HCT116 (cell line): ENCODE measurements at regions not wholly inside any gene's neighbourhood (a gene's known extent, or its start where the extent isn't known, plus 50 kb on each side); places are given as distances from the start of the nearest gene placed in this dataset.

Source experiments
- ATAC-seq: fragments of 200-7000 bp; cut with Tn5 transposase; 2 replicates; pipeline ENCODE4 v1.9.1; 2020; ENCODE audit warnings: mild to moderate bottlenecking, moderate library complexity
- BruUV-seq: library from RNA; stranded (reverse); fragments of 400-500 nt; replicated peaks from 2 replicates; lab custom pipeline; 2021; lab: Mats Ljungman, UMichigan
- CTCF ChIA-PET: fragments of 300-600 bp; sonication (Branson Sonifier 250); formaldehyde crosslinking; loops from one replicate; lab custom pipeline; 2021; ENCODE audit warnings: antibody characterized with exemption; lab: Charles Lee
- POLR2A ChIA-PET: fragments of 300-600, 350-600 bp; sonication (Branson Sonifier 250); formaldehyde crosslinking; loops from one replicate; lab custom pipeline; 2021; ENCODE audit warnings: antibody characterized with exemption; lab: Charles Lee
- RAD21 ChIA-PET, 2 experiments: fragments of 300-600 bp; sonication (Branson Sonifier 250); formaldehyde crosslinking; loops; one replicate each; lab custom pipeline; 2023; ENCODE audit warnings: low total read pairs in 2 of 2; ENCODE audit not compliant: uncharacterized antibody in 2 of 2, unreplicated experiment in 2 of 2, low non-redundant PET in 1 of 2; lab: Charles Lee
- DNase-seq: peaks from one replicate; pipeline ENCODE4 v3.0.0-alpha.2; 2010; ENCODE audit warnings: low read depth, low spot score
- H2AFZ ChIP-seq: fragments of 200-600 bp; shearing (Covaris generic), sonication (generic); 2 replicates; pipeline ENCODE4 v1.6.1; 2017; ENCODE audit warnings: low read depth, mixed run types, mixed read lengths, antibody characterized with exemption, low read length; ENCODE audit not compliant: poor library complexity, severe bottlenecking
- H3K27ac ChIP-seq: 2 replicates; pipeline ENCODE4 v1.5.1; 2012; ENCODE audit warnings: low read depth, low read length
- H3K27me3 ChIP-seq: fragments of 200-600 bp; sonication (generic); 2 replicates; pipeline ENCODE4 v1.6.1; 2016; ENCODE audit warnings: mixed run types, low read length, mixed read lengths; ENCODE audit not compliant: insufficient read depth
- H3K36me3 ChIP-seq, 2 experiments: fragments of 200-500 bp in 1 of 2; fragments of 200-600 bp in 1 of 2; sonication (Bioruptor generic) in 1 of 2; sonication (generic) in 1 of 2; 2 replicates each; pipeline versions ENCODE4 v1.5.1 to v1.6.1; 2014 to 2016; ENCODE audit warnings: low read length in 2 of 2, inconsistent platforms in 1 of 2, mixed read lengths in 1 of 2, mixed run types in 1 of 2; ENCODE audit not compliant: insufficient read depth in 2 of 2, control insufficient read depth in 1 of 2
- H3K4me1 ChIP-seq, 2 experiments: fragments of 200-600 bp in 1 of 2; sonication (generic) in 1 of 2; 2 replicates each; pipeline versions ENCODE4 v1.5.1 to v1.6.1; 2012 to 2017; ENCODE audit warnings: low read length in 2 of 2, inconsistent platforms in 1 of 2, mild to moderate bottlenecking in 1 of 2, mixed read lengths in 1 of 2, mixed run types in 1 of 2, moderate library complexity in 1 of 2; ENCODE audit not compliant: insufficient read depth in 2 of 2, control insufficient read depth in 1 of 2
- H3K4me2 ChIP-seq: fragments of 200-600 bp; sonication (generic); 2 replicates; pipeline ENCODE4 v1.6.1; 2017; ENCODE audit warnings: mixed run types, low read length, mixed read lengths
- H3K4me3 ChIP-seq, 2 experiments: fragments of 200-600 bp in 1 of 2; sonication (generic) in 1 of 2; replicated peaks in 1 of 2; 2 replicates each; pipeline ENCODE4 v1.5.1; 2011 to 2016; ENCODE audit warnings: low read length in 2 of 2, control low read depth in 1 of 2, low read depth in 1 of 2, mild to moderate bottlenecking in 1 of 2, mixed read lengths in 1 of 2, mixed run types in 1 of 2
- H3K79me2 ChIP-seq: fragments of 200-600 bp; sonication (generic); 2 replicates; pipeline ENCODE4 v1.6.1; 2017; ENCODE audit warnings: mild to moderate bottlenecking, mixed run types, low read length, moderate library complexity, mixed read lengths; ENCODE audit not compliant: insufficient read depth
- H3K9ac ChIP-seq: fragments of 200-600 bp; sonication (generic); 2 replicates; pipeline ENCODE4 v1.6.1; 2016; ENCODE audit warnings: low read length, mixed read lengths
- H3K9me2 ChIP-seq: fragments of 200-600 bp; sonication (generic), shearing (Covaris generic); 2 replicates; pipeline ENCODE4 v1.6.1; 2017; ENCODE audit warnings: mixed run types, mild to moderate bottlenecking, moderate library complexity; ENCODE audit not compliant: insufficient read depth
- H3K9me3 ChIP-seq, 2 experiments: fragments of 200-500 bp in 1 of 2; fragments of 200-600 bp in 1 of 2; sonication (Bioruptor generic) in 1 of 2; sonication (generic) in 1 of 2; 2 replicates each; pipeline ENCODE4 v1.6.1; 2014 to 2017; ENCODE audit warnings: low read length in 2 of 2, mixed read lengths in 2 of 2, inconsistent platforms in 1 of 2, low read depth in 1 of 2, mild to moderate bottlenecking in 1 of 2, mixed run types in 1 of 2, moderate library complexity in 1 of 2; ENCODE audit not compliant: control insufficient read depth in 1 of 2, insufficient read depth in 1 of 2
- H4K20me1 ChIP-seq: fragments of 200-600 bp; sonication (generic), shearing (Covaris generic); 2 replicates; pipeline ENCODE4 v1.6.1; 2017; ENCODE audit warnings: mixed run types, mild to moderate bottlenecking, moderate library complexity; ENCODE audit not compliant: insufficient read depth
- CBX3 ChIP-seq: IDR thresholded peaks from 2 replicates; pipeline ENCODE4 v1.6.1; 2012; ENCODE audit warnings: low read depth
- CEBPB ChIP-seq: IDR thresholded peaks from 2 replicates; pipeline ENCODE4 v1.6.1; 2012; ENCODE audit warnings: low read depth
- EGR1 ChIP-seq: IDR thresholded peaks from 2 replicates; pipeline ENCODE4 v1.6.1; 2012; ENCODE audit warnings: low read depth
- EZH2 ChIP-seq: fragments of 200-600 bp; sonication (generic); IDR thresholded peaks from 2 replicates; pipeline ENCODE4 v1.6.1; 2017; ENCODE audit warnings: antibody characterized with exemption, mixed run types
- EZH2phosphoT487 ChIP-seq: fragments of 200-600 bp; IDR thresholded peaks from 2 replicates; pipeline ENCODE4 v1.6.1; 2018; ENCODE audit warnings: antibody characterized with exemption, borderline replicate concordance
- JUND ChIP-seq: IDR thresholded peaks from 2 replicates; pipeline ENCODE4 v1.6.1; 2012
- POLR2A ChIP-seq: IDR thresholded peaks from 2 replicates; pipeline ENCODE4 v1.7.0; 2011; ENCODE audit warnings: borderline replicate concordance; ENCODE audit not compliant: insufficient read depth, insufficient read length; ENCODE audit errors: extremely low read depth
- REST ChIP-seq: IDR thresholded peaks from 2 replicates; pipeline ENCODE4 v1.6.1; 2012; ENCODE audit warnings: low read depth
- SP1 ChIP-seq: IDR thresholded peaks from 2 replicates; pipeline ENCODE4 v1.6.1; 2012; ENCODE audit warnings: low read depth
- SRF ChIP-seq: IDR thresholded peaks from 2 replicates; pipeline ENCODE4 v1.6.1; 2012; ENCODE audit warnings: low read depth
- YY1 ChIP-seq: IDR thresholded peaks from 2 replicates; pipeline ENCODE4 v1.6.1; 2011; ENCODE audit warnings: low read length, low read depth, moderate library complexity, mild to moderate bottlenecking; ENCODE audit not compliant: insufficient replicate concordance; ENCODE audit errors: extremely low read depth
- intact Hi-C: fragments of 100-400 bp; cut with micrococcal nuclease; formaldehyde crosslinking; loops from 2 replicates; pipeline ENCODE4 v1.10.0; 2022
- TF ChIP-seq, protein P1 (sequence below): IDR thresholded peaks from 2 replicates; pipeline ENCODE4 v1.6.1; 2011; ENCODE audit warnings: mild to moderate bottlenecking, low read length, moderate library complexity; ENCODE audit not compliant: insufficient replicate concordance; ENCODE audit errors: extremely low read depth

DNA sequence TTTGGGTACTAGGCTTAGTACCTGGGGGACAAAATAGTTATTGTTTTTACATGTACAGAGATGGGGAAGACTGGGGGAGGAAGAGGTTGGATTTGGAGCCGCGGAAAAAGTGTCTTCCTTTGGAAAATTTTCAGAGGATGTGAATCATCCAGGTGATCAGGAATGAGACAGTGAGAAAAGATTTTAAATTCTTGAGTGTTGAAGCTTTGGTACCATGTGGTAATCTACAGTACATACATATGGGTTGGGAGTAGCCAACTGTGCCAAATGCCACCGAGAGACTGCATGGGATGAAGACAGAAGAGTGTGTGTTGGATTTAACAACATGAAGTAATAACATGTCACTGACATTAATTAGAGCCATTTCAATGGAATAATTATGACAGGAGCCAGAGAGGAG lies 1238.2 kb downstream of the ROBO1 start:
- H3K9ac ChIP-seq = no peak overlapping the region
- H3K79me2 ChIP-seq = no peaks in the 10 kb centered on the region
- DNase-seq (no peak), ATAC-seq (no peak)
- TF ChIP-seq SRF (no peak), EZH2phosphoT487 (no peak), JUND (no peak), EGR1 (no peak), POLR2A (no peak), CBX3 (no peak), SP1 (no peak), YY1 (no peak), CEBPB (no peak)
- TF ChIP-seq, protein P1, sequence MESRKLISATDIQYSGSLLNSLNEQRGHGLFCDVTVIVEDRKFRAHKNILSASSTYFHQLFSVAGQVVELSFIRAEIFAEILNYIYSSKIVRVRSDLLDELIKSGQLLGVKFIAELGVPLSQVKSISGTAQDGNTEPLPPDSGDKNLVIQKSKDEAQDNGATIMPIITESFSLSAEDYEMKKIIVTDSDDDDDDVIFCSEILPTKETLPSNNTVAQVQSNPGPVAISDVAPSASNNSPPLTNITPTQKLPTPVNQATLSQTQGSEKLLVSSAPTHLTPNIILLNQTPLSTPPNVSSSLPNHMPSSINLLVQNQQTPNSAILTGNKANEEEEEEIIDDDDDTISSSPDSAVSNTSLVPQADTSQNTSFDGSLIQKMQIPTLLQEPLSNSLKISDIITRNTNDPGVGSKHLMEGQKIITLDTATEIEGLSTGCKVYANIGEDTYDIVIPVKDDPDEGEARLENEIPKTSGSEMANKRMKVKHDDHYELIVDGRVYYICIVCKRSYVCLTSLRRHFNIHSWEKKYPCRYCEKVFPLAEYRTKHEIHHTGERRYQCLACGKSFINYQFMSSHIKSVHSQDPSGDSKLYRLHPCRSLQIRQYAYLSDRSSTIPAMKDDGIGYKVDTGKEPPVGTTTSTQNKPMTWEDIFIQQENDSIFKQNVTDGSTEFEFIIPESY = no peak
- no peaks in the 10 kb centered on the region for H3K27me3 ChIP-seq
- no peaks in the 10 kb centered on the region for H3K36me3 ChIP-seq
- intact Hi-C loops = no loop called here
- H3K9me3 ChIP-seq = peaks cover 7 to 11% of the 10 kb centered on the region in 2 experiments; a peak in 2 of 4 replicates
- no peak overlapping the region for H3K4me2 ChIP-seq
- H3K4me3 ChIP-seq = no peak overlapping the region
- no peaks in the 10 kb centered on the region for H3K9me2 ChIP-seq
- RAD21 ChIA-PET = no interaction called here
- H3K27ac ChIP-seq = no peak overlapping the region
- no peak overlapping the region for H2AFZ ChIP-seq
- BruUV-seq = no TSS peak
- no peaks in the 10 kb centered on the region for H3K4me1 ChIP-seq
- POLR2A ChIA-PET = no interaction called here
- H4K20me1 ChIP-seq = no peaks in the 10 kb centered on the region
- CTCF ChIA-PET = no interaction called here

DNA sequence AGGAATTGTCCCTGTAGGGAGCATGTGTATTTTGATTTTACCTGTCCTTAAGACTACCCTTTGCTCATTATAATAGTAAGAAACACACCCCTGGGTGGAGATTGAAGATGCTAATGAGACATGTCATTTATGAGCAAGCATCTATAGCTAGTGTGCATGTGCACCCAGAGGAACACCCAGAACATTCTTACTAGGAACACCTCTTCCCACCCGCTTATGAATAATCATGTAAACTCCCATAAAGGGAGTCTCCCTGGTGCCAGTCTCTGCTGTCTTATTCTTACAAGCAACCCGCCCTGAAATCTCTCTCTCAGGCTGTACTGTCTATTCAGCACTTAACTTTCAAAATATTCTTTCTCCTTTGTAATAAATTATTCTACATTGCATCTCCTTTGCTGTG lies 1227.3 kb downstream of the ROBO1 start:
- no peaks in the 10 kb centered on the region for H3K4me1 ChIP-seq
- H3K36me3 ChIP-seq = no peaks in the 10 kb centered on the region
- no peak for TF ChIP-seq EZH2
- TF ChIP-seq REST = no peak
- ChIA-PET POLR2A (no interaction called here), RAD21 (no interaction called here), CTCF (no interaction called here)
- intact Hi-C loops = no loop called here
- H3K27me3 ChIP-seq = no peaks in the 10 kb centered on the region
- H3K9me3 ChIP-seq = peaks cover 12 to 18% of the 10 kb centered on the region in 2 experiments; a peak in 2 of 4 replicates
- H3K4me3 ChIP-seq = no peak overlapping the region
- H4K20me1 ChIP-seq = no peaks in the 10 kb centered on the region
- H3K27ac ChIP-seq = no peak overlapping the region
- H3K79me2 ChIP-seq = no peaks in the 10 kb centered on the region
- H2AFZ ChIP-seq = no peak overlapping the region
- no peaks in the 10 kb centered on the region for H3K9me2 ChIP-seq
- DNase-seq (no peak), ATAC-seq (no peak)
- H3K9ac ChIP-seq = no peak overlapping the region
- BruUV-seq = no TSS peak
- no peak overlapping the region for H3K4me2 ChIP-seq
